Activated T-cell treated with anti-CD3 and anti-CD28 coated beads, Interleukin-2, amount 50 U/mL, for 24 hours (primary cell): ENCODE measurements at regions not wholly inside any gene's neighbourhood (a gene's known extent, or its start where the extent isn't known, plus 50 kb on each side); places are given as distances from the start of the nearest gene placed in this dataset.
"Not testable (repeated sequence)": the region's sequence is repeated elsewhere in the genome, so short reads cannot be mapped to it uniquely, and the experiment has no call there.

Source experiments
- DNase-seq: peaks from one replicate; pipeline ENCODE4 v3.0.0-alpha.2; 2020
- H3K27ac Mint-ChIP-seq: 2 replicates; pipeline ENCODE4 v1.8.0; 2020; ENCODE audit warnings: mild to moderate bottlenecking, mixed read lengths
- H3K27me3 Mint-ChIP-seq: 2 replicates; pipeline ENCODE4 v1.8.0; 2020; ENCODE audit warnings: mixed read lengths
- H3K36me3 Mint-ChIP-seq: 2 replicates; pipeline ENCODE4 v1.8.0; 2020; ENCODE audit warnings: low read depth, mixed read lengths
- H3K4me1 Mint-ChIP-seq: 2 replicates; pipeline ENCODE4 v1.8.0; 2020; ENCODE audit warnings: low read depth, mixed read lengths
- H3K4me3 Mint-ChIP-seq: 2 replicates; pipeline ENCODE4 v1.8.0; 2020; ENCODE audit warnings: mild to moderate bottlenecking, moderate library complexity, mixed read lengths
- H3K9me3 Mint-ChIP-seq: 2 replicates; pipeline ENCODE4 v1.8.0; 2020; ENCODE audit warnings: mixed read lengths

- H3K4me3 Mint-ChIP-seq = no peak overlapping the region
- H3K27me3 Mint-ChIP-seq = no peaks in the 10 kb centered on the region
- no peaks in the 10 kb centered on the region for H3K36me3 Mint-ChIP-seq
- DNase-seq = no peak
- no peak overlapping the region for H3K27ac Mint-ChIP-seq
- peaks cover 31% of the 10 kb centered on the region for H3K9me3 Mint-ChIP-seq
- no peaks in the 10 kb centered on the region for H3K4me1 Mint-ChIP-seq
Measured at GRCh38 chr1:238764779-238765178, 621.6 kb upstream of the CHRM3 start.

DNA sequence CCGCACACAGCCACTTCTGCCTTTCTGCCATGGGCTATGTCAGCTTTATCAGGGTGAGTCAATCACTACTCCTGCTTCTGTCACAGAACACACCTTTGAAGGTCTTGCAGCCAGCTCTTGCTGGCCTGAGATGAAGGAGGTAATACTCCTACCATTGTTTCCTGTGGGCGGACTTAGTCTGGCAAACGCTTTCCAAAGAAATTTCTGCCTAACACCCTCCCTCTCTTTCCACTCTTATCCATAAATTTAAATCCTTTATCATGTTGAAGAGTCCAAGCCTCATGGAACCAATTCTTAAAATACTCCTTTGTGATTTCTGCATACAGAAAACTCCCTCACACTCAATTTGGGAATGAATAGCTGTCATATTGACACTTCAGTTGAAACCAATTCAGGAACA, 633.1 kb upstream of the CHRM3 start:
- no peaks in the 10 kb centered on the region for H3K27me3 Mint-ChIP-seq
- no peak overlapping the region for H3K4me3 Mint-ChIP-seq
- no peak overlapping the region for H3K27ac Mint-ChIP-seq
- H3K9me3 Mint-ChIP-seq = peaks cover 14% of the 10 kb centered on the region
- no peaks in the 10 kb centered on the region for H3K4me1 Mint-ChIP-seq
- DNase-seq = no peak
- no peaks in the 10 kb centered on the region for H3K36me3 Mint-ChIP-seq

DNA sequence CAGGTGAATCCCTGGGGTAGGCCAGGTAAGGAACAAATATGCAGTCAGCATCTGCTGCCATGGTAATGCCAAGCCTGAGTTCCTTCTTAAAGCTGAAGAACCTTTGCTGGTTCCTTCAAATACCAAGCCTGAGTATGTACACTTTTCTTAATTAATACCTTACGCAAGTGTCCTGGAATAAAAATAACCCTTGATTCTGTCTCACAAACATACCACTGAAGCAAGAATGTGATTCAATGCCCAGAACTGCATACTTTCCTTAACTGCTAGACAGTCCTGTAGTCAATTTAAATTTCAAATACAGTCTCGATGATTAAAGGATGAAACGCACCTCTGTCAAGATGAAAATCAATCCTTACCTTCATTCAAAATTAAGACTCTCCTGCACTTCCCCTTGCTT, 634.0 kb upstream of the CHRM3 start:
- Mint-ChIP-seq H3K4me1 (no peaks in the 10 kb centered on the region), H3K27ac (no peak overlapping the region), H3K36me3 (no peaks in the 10 kb centered on the region)

GRCh38 chr1:238745069-238745468, 641.3 kb upstream of the CHRM3 start:
- H3K4me1 Mint-ChIP-seq = no peaks in the 10 kb centered on the region
- H3K27ac Mint-ChIP-seq = no peak overlapping the region
- no peaks in the 10 kb centered on the region for H3K36me3 Mint-ChIP-seq
- peaks cover 5% of the 10 kb centered on the region for H3K9me3 Mint-ChIP-seq
- no peaks in the 10 kb centered on the region for H3K27me3 Mint-ChIP-seq
- H3K4me3 Mint-ChIP-seq = no peak overlapping the region
- DNase-seq = no peak

More for the DNA sequence above, 634.0 kb upstream of the CHRM3 start:
- Mint-ChIP-seq H3K4me3 (no peak overlapping the region), H3K9me3 (peaks cover 16% of the 10 kb centered on the region), H3K27me3 (no peaks in the 10 kb centered on the region)
- DNase-seq = no peak

- H3K27ac Mint-ChIP-seq = no peak overlapping the region
- no peaks in the 10 kb centered on the region for H3K36me3 Mint-ChIP-seq
- no peaks in the 10 kb centered on the region for H3K27me3 Mint-ChIP-seq
- no peaks in the 10 kb centered on the region for H3K4me1 Mint-ChIP-seq
- no peak overlapping the region for H3K4me3 Mint-ChIP-seq
- no peak for DNase-seq
- peaks cover 2% of the 10 kb centered on the region for H3K9me3 Mint-ChIP-seq
Measured at GRCh38 chr1:238738892-238739291, 647.5 kb upstream of the CHRM3 start.

DNA sequence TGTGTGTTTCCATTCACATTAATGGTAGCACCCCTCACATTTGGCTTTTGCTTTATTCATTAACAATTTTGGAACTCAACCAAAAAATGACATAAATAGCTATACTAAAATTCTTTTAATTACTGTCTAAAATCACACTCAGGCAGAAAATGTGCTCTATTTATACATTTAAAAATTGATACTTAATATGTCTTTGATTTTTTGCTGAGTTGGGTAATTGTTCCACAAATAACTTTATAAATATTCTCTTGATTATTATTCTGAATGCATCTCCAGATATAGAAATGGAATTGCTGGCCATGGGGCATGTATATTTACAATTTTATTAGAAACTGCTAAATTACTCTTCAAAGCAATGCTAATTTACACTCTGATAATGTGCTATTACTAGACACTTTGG, 658.7 kb upstream of the CHRM3 start:
- Mint-ChIP-seq H3K4me1 (no peaks in the 10 kb centered on the region), H3K9me3 (peaks cover 5% of the 10 kb centered on the region), H3K4me3 (no peak overlapping the region), H3K27me3 (no peaks in the 10 kb centered on the region), H3K27ac (no peak overlapping the region), H3K36me3 (no peaks in the 10 kb centered on the region)
- DNase-seq = no peak

- Mint-ChIP-seq H3K9me3 (peaks cover 25% of the 10 kb centered on the region), H3K4me1 (no peaks in the 10 kb centered on the region), H3K27ac (no peak overlapping the region), H3K4me3 (no peak overlapping the region), H3K36me3 (no peaks in the 10 kb centered on the region), H3K27me3 (no peaks in the 10 kb centered on the region)
- no peak for DNase-seq
Measured at GRCh38 chr1:238722812-238723211, 663.6 kb upstream of the CHRM3 start.

GRCh38 chr1:238710697-238711096, 675.7 kb upstream of the CHRM3 start:
- Mint-ChIP-seq H3K27me3 (no peaks in the 10 kb centered on the region), H3K4me1 (no peaks in the 10 kb centered on the region), H3K9me3 (peaks cover 5% of the 10 kb centered on the region), H3K4me3 (no peak overlapping the region), H3K27ac (no peak overlapping the region), H3K36me3 (no peaks in the 10 kb centered on the region)
- no peak for DNase-seq

- Mint-ChIP-seq H3K9me3 (peaks cover 15% of the 10 kb centered on the region), H3K4me1 (no peaks in the 10 kb centered on the region), H3K27ac (no peak overlapping the region), H3K27me3 (no peaks in the 10 kb centered on the region), H3K36me3 (no peaks in the 10 kb centered on the region), H3K4me3 (no peak overlapping the region)
- DNase-seq = no peak
Measured at GRCh38 chr1:238701024-238701423, 685.3 kb upstream of the CHRM3 start.

- no peak for DNase-seq
- H3K27me3 Mint-ChIP-seq = no peaks in the 10 kb centered on the region
- no peaks in the 10 kb centered on the region for H3K36me3 Mint-ChIP-seq
- H3K27ac Mint-ChIP-seq = no peak overlapping the region
- peaks cover 13% of the 10 kb centered on the region for H3K9me3 Mint-ChIP-seq
- no peak overlapping the region for H3K4me3 Mint-ChIP-seq
- H3K4me1 Mint-ChIP-seq = no peaks in the 10 kb centered on the region
Measured at GRCh38 chr1:238690415-238690814, 696.0 kb upstream of the CHRM3 start.

DNA sequence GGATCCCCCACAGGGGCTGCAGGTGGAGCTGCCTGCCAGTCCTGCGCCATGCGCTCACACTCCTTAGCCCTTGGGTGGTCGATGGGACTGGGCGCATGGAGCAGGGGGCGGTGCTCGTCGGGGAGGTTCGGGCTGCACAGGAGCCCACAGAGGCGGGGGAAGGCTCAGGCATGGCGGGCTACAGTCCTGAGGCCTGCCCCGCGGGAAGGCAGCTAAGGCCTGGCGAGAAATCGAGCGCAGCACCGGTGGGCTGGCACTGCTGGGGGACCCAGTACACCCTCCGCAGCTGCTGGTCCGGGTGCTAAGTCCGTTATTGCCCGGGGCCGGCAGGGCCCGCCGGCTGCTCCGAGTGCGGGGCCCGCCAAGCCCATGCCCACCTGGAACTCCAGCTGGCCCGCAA, 701.8 kb upstream of the CHRM3 start:
- H3K27ac Mint-ChIP-seq, H3K4me1 Mint-ChIP-seq, H3K4me3 Mint-ChIP-seq, DNase-seq, H3K27me3 Mint-ChIP-seq, H3K36me3 Mint-ChIP-seq: not testable (repeated sequence)
- H3K9me3 Mint-ChIP-seq = peaks cover 17% of the 10 kb centered on the region

- H3K4me3 Mint-ChIP-seq = no peak overlapping the region
- H3K4me1 Mint-ChIP-seq = no peaks in the 10 kb centered on the region
- no peak for DNase-seq
- no peaks in the 10 kb centered on the region for H3K27me3 Mint-ChIP-seq
- H3K9me3 Mint-ChIP-seq = peaks cover 15% of the 10 kb centered on the region
- no peaks in the 10 kb centered on the region for H3K36me3 Mint-ChIP-seq
- H3K27ac Mint-ChIP-seq = no peak overlapping the region
Measured at GRCh38 chr1:238681451-238681850, 704.9 kb upstream of the CHRM3 start.

- Mint-ChIP-seq H3K27ac (no peak overlapping the region), H3K36me3 (no peaks in the 10 kb centered on the region), H3K27me3 (no peaks in the 10 kb centered on the region), H3K4me3 (no peak overlapping the region), H3K9me3 (peaks cover 15% of the 10 kb centered on the region), H3K4me1 (no peaks in the 10 kb centered on the region)
- no peak for DNase-seq
Measured at GRCh38 chr1:238681021-238681420, 705.3 kb upstream of the CHRM3 start.

GRCh38 chr1:238677567-238677966, 708.8 kb upstream of the CHRM3 start:
- no peak overlapping the region for H3K27ac Mint-ChIP-seq
- DNase-seq = no peak
- H3K36me3 Mint-ChIP-seq = no peaks in the 10 kb centered on the region
- H3K27me3 Mint-ChIP-seq = no peaks in the 10 kb centered on the region
- peaks cover 6% of the 10 kb centered on the region for H3K9me3 Mint-ChIP-seq
- no peak overlapping the region for H3K4me3 Mint-ChIP-seq
- no peaks in the 10 kb centered on the region for H3K4me1 Mint-ChIP-seq

DNA sequence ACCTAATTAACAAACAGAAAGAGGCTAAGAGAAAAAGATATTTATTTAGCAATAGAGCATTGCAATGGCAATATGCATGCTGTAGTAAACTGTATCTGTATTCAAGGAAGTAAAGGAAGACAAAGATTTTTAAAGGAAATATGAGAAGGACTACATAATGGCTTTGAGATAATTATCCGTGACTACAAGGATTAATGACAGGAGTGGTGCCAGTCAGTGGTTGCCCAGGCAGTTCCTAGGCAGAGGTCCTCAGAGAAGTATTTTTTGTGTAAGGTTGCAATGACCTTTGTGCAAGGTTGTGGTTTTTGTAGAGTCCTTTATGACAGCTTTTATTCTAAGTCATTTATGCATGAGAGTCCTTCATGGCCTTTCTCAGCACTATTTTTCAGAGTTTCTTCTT, 711.1 kb upstream of the CHRM3 start:
- Mint-ChIP-seq H3K4me1 (no peaks in the 10 kb centered on the region), H3K9me3 (no peaks in the 10 kb centered on the region), H3K36me3 (no peaks in the 10 kb centered on the region), H3K27ac (no peak overlapping the region), H3K27me3 (no peaks in the 10 kb centered on the region), H3K4me3 (no peak overlapping the region)
- DNase-seq = no peak

GRCh38 chr1:238674316-238674715, 712.1 kb upstream of the CHRM3 start:
- Mint-ChIP-seq H3K36me3 (no peaks in the 10 kb centered on the region), H3K9me3 (no peaks in the 10 kb centered on the region), H3K27me3 (no peaks in the 10 kb centered on the region), H3K4me3 (no peak overlapping the region), H3K4me1 (no peaks in the 10 kb centered on the region), H3K27ac (no peak overlapping the region)
- DNase-seq = no peak
